Stromal cell of bone marrow (primary cell): ENCODE measurements at regions not wholly inside any gene's neighbourhood (a gene's known extent, or its start where the extent isn't known, plus 50 kb on each side); places are given as distances from the start of the nearest gene placed in this dataset.
"Not testable (repeated sequence)": the region's sequence is repeated elsewhere in the genome, so short reads cannot be mapped to it uniquely, and the experiment has no call there.

Experiments
- DNase-seq: peaks from one replicate; pipeline ENCODE4 v3.0.0-alpha.2; 2012; ENCODE audit warnings: low read depth

GRCh38 chr6:119960036-119960435, 610.5 kb upstream of the MAN1A1 start:
- DNase-seq = no peak

- DNase-seq = no peak
Observed at GRCh38 chr6:119957195-119957594, 607.6 kb upstream of the MAN1A1 start.

GRCh38 chr6:119952696-119953095, 603.1 kb upstream of the MAN1A1 start:
- DNase-seq = no peak

- no peak for DNase-seq
Observed at GRCh38 chr6:119950681-119951080, 601.1 kb upstream of the MAN1A1 start.

GRCh38 chr6:119942078-119942752, 592.7 kb upstream of the MAN1A1 start:
- no peak for DNase-seq

- no peak for DNase-seq
Observed at GRCh38 chr6:119938752-119939151, 589.2 kb upstream of the MAN1A1 start.

GRCh38 chr6:119934816-119935215, 585.3 kb upstream of the MAN1A1 start:
- no peak for DNase-seq

GRCh38 chr6:119929121-119929520, 579.6 kb upstream of the MAN1A1 start:
- DNase-seq = no peak

- DNase-seq = not testable (repeated sequence)
Observed at GRCh38 chr6:119924888-119925287, 575.3 kb upstream of the MAN1A1 start.

- no peak for DNase-seq
Observed at GRCh38 chr6:119922814-119923213, 573.3 kb upstream of the MAN1A1 start.

- no peak for DNase-seq
Observed at GRCh38 chr6:119921491-119922010, 572.0 kb upstream of the MAN1A1 start.

- DNase-seq = no peak
Observed at GRCh38 chr6:119917186-119917585, 567.6 kb upstream of the MAN1A1 start.

- DNase-seq = no peak
Observed at GRCh38 chr6:119915971-119916370, 566.4 kb upstream of the MAN1A1 start.

- no peak for DNase-seq
Observed at GRCh38 chr6:119908157-119908556, 558.6 kb upstream of the MAN1A1 start.

GRCh38 chr6:119902681-119903080, 553.1 kb upstream of the MAN1A1 start:
- no peak for DNase-seq

- DNase-seq = no peak
Observed at GRCh38 chr6:119896806-119897205, 547.2 kb upstream of the MAN1A1 start.

- no peak for DNase-seq
Observed at GRCh38 chr6:119895626-119896025, 546.1 kb upstream of the MAN1A1 start.

- no peak for DNase-seq
Observed at GRCh38 chr6:119894811-119895210, 545.2 kb upstream of the MAN1A1 start.

- no peak for DNase-seq
Observed at GRCh38 chr6:119891644-119892043, 542.1 kb upstream of the MAN1A1 start.

GRCh38 chr6:119891206-119891605, 541.6 kb upstream of the MAN1A1 start:
- DNase-seq = no peak

GRCh38 chr6:119890470-119890869, 540.9 kb upstream of the MAN1A1 start:
- no peak for DNase-seq

GRCh38 chr6:119887666-119888065, 538.1 kb upstream of the MAN1A1 start:
- DNase-seq = no peak

- peak; percentile 57 for DNase-seq
Observed at GRCh38 chr6:119881416-119881815, 531.9 kb upstream of the MAN1A1 start.

GRCh38 chr6:119880840-119881239, 531.3 kb upstream of the MAN1A1 start:
- DNase-seq = no peak
